Epithelial cell of prostate (primary cell): ENCODE measurements at regions not wholly inside any gene's neighbourhood (a gene's known extent, or its start where the extent isn't known, plus 50 kb on each side); places are given as distances from the start of the nearest gene placed in this dataset.

Experiments used
- DNase-seq: peaks from one replicate; pipeline ENCODE4 v3.0.0-alpha.2; 2011; ENCODE audit warnings: low read depth, low spot score
- H3K27ac ChIP-seq: fragments of 450-650 bp; 2 replicates; pipeline ENCODE4 v1.5.1; 2017; ENCODE audit warnings: mild to moderate bottlenecking

GRCh38 chr7:15747712-15748111 lies 61.2 kb upstream of the MEOX2 start:
- DNase-seq, result no peak

GRCh38 chr7:15747301-15747700 lies 60.8 kb upstream of the MEOX2 start:
- DNase-seq, result no peak
- no peak overlapping the region for H3K27ac ChIP-seq

More at GRCh38 chr7:15747712-15748111, 61.2 kb upstream of the MEOX2 start:
- H3K27ac ChIP-seq, result no peak overlapping the region

GRCh38 chr7:15743926-15744480 lies 57.5 kb upstream of the MEOX2 start:
- no peak for DNase-seq
- H3K27ac ChIP-seq, result no peak overlapping the region

DNA sequence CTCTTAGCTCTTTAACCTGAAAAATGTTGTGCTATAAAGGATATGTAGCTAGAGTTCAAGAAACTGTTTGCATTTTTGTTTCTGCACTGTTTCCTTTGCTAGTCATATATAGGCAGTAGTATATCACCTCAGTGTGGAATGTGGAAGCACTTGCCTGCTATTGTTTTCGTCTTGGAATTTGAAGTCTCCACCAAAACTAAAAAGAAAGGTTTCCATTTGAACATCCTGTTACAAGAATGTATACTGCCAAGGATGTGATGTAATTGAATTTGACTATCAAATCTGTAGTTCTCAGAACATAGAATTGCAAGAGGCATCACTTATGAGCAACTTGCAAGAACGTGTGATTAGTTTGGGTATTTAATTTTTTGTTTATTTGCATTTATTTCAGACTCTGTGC lies 51.1 kb upstream of the MEOX2 start:
- no peak overlapping the region for H3K27ac ChIP-seq
- DNase-seq, result no peak
